ENCODE measurements at regions not wholly inside any gene's neighbourhood (a gene's known extent, or its start where the extent isn't known, plus 50 kb on each side); places are given as distances from the start of the nearest gene placed in this dataset.

GRCh38 chrX:35357656-35358055 lies 415.1 kb downstream of the FAM47B start:
- TF ChIP-seq, protein P1, sequence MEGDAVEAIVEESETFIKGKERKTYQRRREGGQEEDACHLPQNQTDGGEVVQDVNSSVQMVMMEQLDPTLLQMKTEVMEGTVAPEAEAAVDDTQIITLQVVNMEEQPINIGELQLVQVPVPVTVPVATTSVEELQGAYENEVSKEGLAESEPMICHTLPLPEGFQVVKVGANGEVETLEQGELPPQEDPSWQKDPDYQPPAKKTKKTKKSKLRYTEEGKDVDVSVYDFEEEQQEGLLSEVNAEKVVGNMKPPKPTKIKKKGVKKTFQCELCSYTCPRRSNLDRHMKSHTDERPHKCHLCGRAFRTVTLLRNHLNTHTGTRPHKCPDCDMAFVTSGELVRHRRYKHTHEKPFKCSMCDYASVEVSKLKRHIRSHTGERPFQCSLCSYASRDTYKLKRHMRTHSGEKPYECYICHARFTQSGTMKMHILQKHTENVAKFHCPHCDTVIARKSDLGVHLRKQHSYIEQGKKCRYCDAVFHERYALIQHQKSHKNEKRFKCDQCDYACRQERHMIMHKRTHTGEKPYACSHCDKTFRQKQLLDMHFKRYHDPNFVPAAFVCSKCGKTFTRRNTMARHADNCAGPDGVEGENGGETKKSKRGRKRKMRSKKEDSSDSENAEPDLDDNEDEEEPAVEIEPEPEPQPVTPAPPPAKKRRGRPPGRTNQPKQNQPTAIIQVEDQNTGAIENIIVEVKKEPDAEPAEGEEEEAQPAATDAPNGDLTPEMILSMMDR (IDR thresholded peaks at IDR 0.05): no peak
- TF ChIP-seq EZH2phosphoT487 (IDR thresholded peaks at IDR 0.05) (no peak), EZH2 (IDR thresholded peaks at IDR 0.05) (no peak)
- Histone ChIP-seq H3F3A (ENCODE audit: low read depth) (no peaks in the 10 kb centered on the region), H3K4me2 (no peak overlapping the region), H3K9ac (no peak overlapping the region), H3K79me2 (ENCODE audit: low read depth) (no peaks in the 10 kb centered on the region), H3K9me3 (ENCODE audit: low read depth) (peaks cover 6% of the 10 kb centered on the region), H2AFZ (replicated peaks) (no peak overlapping the region), H4K20me1 (ENCODE audit: low read depth) (no peaks in the 10 kb centered on the region), H3K27ac (no peak overlapping the region), H3K4me3 (no peak overlapping the region), H3K4me1 (no peaks in the 10 kb centered on the region), H3K27me3 (no peaks in the 10 kb centered on the region), H3K36me3 (no peaks in the 10 kb centered on the region)
- Mint-ChIP-seq H3K4me3 (no peak overlapping the region), H3K4me1 (no peaks in the 10 kb centered on the region), H3K9me3 (peaks cover 19% of the 10 kb centered on the region), H3K36me3 (no peaks in the 10 kb centered on the region), H3K27ac (no peak overlapping the region), H3K27me3 (ENCODE audit: insufficient read depth, low read depth) (peaks cover 2% of the 10 kb centered on the region)
- no peak for DNase-seq (ENCODE audit: low spot score)

GRCh38 chrX:35362866-35363265 lies 420.3 kb downstream of the FAM47B start:
- TF ChIP-seq, protein P1 (IDR thresholded peaks at IDR 0.05): no peak
- no peak for TF ChIP-seq EZH2 (IDR thresholded peaks at IDR 0.05)
- no peak for TF ChIP-seq EZH2phosphoT487 (IDR thresholded peaks at IDR 0.05)
- no peak overlapping the region for H3K4me2 ChIP-seq
- peaks cover 12% of the 10 kb centered on the region for H3K9me3 Mint-ChIP-seq
- H3K9me3 ChIP-seq (ENCODE audit: low read depth): no peaks in the 10 kb centered on the region
- H3K27me3 Mint-ChIP-seq (ENCODE audit: insufficient read depth, low read depth): no peaks in the 10 kb centered on the region
- H2AFZ ChIP-seq (replicated peaks): no peak overlapping the region
- no peak overlapping the region for H3K9ac ChIP-seq
- no peaks in the 10 kb centered on the region for H3K4me1 ChIP-seq
- no peaks in the 10 kb centered on the region for H3K79me2 ChIP-seq (ENCODE audit: low read depth)
- H3K27ac ChIP-seq: no peak overlapping the region
- no peaks in the 10 kb centered on the region for H3K36me3 ChIP-seq
- H3K36me3 Mint-ChIP-seq: no peaks in the 10 kb centered on the region
- no peak overlapping the region for H3K27ac Mint-ChIP-seq
- H3K4me3 ChIP-seq: no peak overlapping the region
- DNase-seq (ENCODE audit: low spot score): no peak
- H3K27me3 ChIP-seq: no peaks in the 10 kb centered on the region
- no peaks in the 10 kb centered on the region for H3F3A ChIP-seq (ENCODE audit: low read depth)
- H4K20me1 ChIP-seq (ENCODE audit: low read depth): no peaks in the 10 kb centered on the region
- no peak overlapping the region for H3K4me3 Mint-ChIP-seq
- peaks cover 4% of the 10 kb centered on the region for H3K4me1 Mint-ChIP-seq

DNA sequence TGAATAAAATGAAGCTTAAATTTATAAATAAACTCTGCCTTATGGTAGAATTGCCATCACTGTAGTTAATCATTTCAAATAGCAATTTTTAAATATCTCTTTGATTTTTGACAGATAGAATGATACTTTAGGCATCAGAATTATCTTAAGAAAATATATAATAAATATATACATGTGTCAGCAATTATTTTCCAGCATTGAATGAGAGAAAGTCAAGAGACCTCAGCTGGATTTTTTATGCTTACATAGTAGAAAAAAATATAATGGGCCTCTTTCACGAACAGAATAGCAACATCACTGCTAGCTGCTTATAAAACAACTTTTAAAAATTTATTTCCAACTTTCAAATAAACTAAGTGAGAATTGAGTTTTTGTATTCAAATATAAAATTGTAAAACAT lies 424.0 kb upstream of the MAGEB16 start:
- no peak for DNase-seq (ENCODE audit: low spot score)
- Histone ChIP-seq H3K4me1 (no peaks in the 10 kb centered on the region), H3K4me3 (no peak overlapping the region), H3K9ac (no peak overlapping the region), H3K4me2 (no peak overlapping the region), H3K27ac (no peak overlapping the region), H3K27me3 (no peaks in the 10 kb centered on the region), H3F3A (ENCODE audit: low read depth) (no peaks in the 10 kb centered on the region), H3K36me3 (no peaks in the 10 kb centered on the region), H4K20me1 (ENCODE audit: low read depth) (no peaks in the 10 kb centered on the region), H2AFZ (replicated peaks) (no peak overlapping the region), H3K9me3 (ENCODE audit: low read depth) (peaks cover 4% of the 10 kb centered on the region), H3K79me2 (ENCODE audit: low read depth) (no peaks in the 10 kb centered on the region)
- no peak for TF ChIP-seq EZH2phosphoT487 (IDR thresholded peaks at IDR 0.05)
- TF ChIP-seq, protein P1 (IDR thresholded peaks at IDR 0.05): no peak
- no peak for TF ChIP-seq EZH2 (IDR thresholded peaks at IDR 0.05)
- H3K27ac Mint-ChIP-seq: no peak overlapping the region
- H3K4me1 Mint-ChIP-seq: no peaks in the 10 kb centered on the region
- H3K9me3 Mint-ChIP-seq: no peaks in the 10 kb centered on the region
- H3K27me3 Mint-ChIP-seq (ENCODE audit: insufficient read depth, low read depth): no peaks in the 10 kb centered on the region
- H3K36me3 Mint-ChIP-seq: no peaks in the 10 kb centered on the region
- no peak overlapping the region for H3K4me3 Mint-ChIP-seq
